ENCODE measurements at regions not wholly inside any gene's neighbourhood (a gene's known extent, or its start where the extent isn't known, plus 50 kb on each side); places are given as distances from the start of the nearest gene placed in this dataset.

- TF ChIP-seq CTCF (IDR thresholded peaks at IDR 0.05): no peak
- Histone ChIP-seq H3K9me3 (no peaks in the 10 kb centered on the region), H3K4me3 (ENCODE audit: low read depth in 1 of 2, low read length in 1 of 2) (no peak overlapping the region), H3K27me3 (peaks cover 41% of the 10 kb centered on the region), H3K36me3 (no peaks in the 10 kb centered on the region), H3K4me1 (ENCODE audit: control insufficient read depth in 1 of 2, insufficient read depth in 1 of 2, low read depth in 1 of 2, low read length in 1 of 2) (peaks cover 12 to 26% of the 10 kb centered on the region in 2 experiments), H3K27ac (no peak overlapping the region)
Measured at GRCh38 chr7:55305135-55305534, 60.0 kb upstream of the LANCL2 start.

DNA sequence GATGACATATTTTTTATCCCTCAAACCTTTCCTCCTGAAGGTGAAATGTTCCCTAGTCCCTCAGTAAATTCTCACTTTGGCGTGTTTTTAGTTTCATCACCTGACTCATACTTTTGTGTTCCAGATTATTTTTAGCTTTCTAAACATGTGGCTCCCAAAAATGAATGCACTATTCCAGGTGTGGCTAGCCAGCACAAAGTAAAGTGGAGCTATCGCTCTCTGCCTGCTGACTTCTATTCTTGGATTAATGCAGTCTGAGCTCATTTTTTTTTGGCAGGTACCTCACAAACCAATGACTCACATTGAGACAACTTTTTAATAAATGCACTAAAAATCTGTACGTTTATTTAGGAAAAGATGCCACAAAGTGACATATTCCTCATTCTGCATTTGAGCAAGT is 58.8 kb upstream of the LANCL2 start:
- Histone ChIP-seq H3K27me3 (peaks cover 32% of the 10 kb centered on the region), H3K9me3 (no peaks in the 10 kb centered on the region), H3K27ac (no peak overlapping the region), H3K4me1 (ENCODE audit: control insufficient read depth in 1 of 2, insufficient read depth in 1 of 2, low read depth in 1 of 2, low read length in 1 of 2) (peaks cover 12 to 26% of the 10 kb centered on the region in 2 experiments), H3K4me3 (ENCODE audit: low read depth in 1 of 2, low read length in 1 of 2) (no peak overlapping the region), H3K36me3 (no peaks in the 10 kb centered on the region)
- TF ChIP-seq CTCF (IDR thresholded peaks at IDR 0.05): no peak

- H3K27ac ChIP-seq: no peak overlapping the region
- peaks cover 24% of the 10 kb centered on the region for H3K27me3 ChIP-seq
- H3K9me3 ChIP-seq: no peaks in the 10 kb centered on the region
- no peaks in the 10 kb centered on the region for H3K36me3 ChIP-seq
- no peak for TF ChIP-seq CTCF (IDR thresholded peaks at IDR 0.05)
- peaks cover 13 to 28% of the 10 kb centered on the region in 2 experiments for H3K4me1 ChIP-seq (ENCODE audit: control insufficient read depth in 1 of 2, insufficient read depth in 1 of 2, low read depth in 1 of 2, low read length in 1 of 2)
- no peak overlapping the region for H3K4me3 ChIP-seq (ENCODE audit: low read depth in 1 of 2, low read length in 1 of 2)
Measured at GRCh38 chr7:55307123-55307916, 57.8 kb upstream of the LANCL2 start.

GRCh38 chr7:55308186-55308929 is 56.8 kb upstream of the LANCL2 start:
- H3K4me1 ChIP-seq (ENCODE audit: control insufficient read depth in 1 of 2, insufficient read depth in 1 of 2, low read depth in 1 of 2, low read length in 1 of 2): peaks cover 19 to 33% of the 10 kb centered on the region in 2 experiments
- TF ChIP-seq CTCF (IDR thresholded peaks at IDR 0.05): no peak
- H3K27ac ChIP-seq: no peak overlapping the region
- H3K36me3 ChIP-seq: no peaks in the 10 kb centered on the region
- H3K9me3 ChIP-seq: no peaks in the 10 kb centered on the region
- H3K27me3 ChIP-seq: peaks cover 14% of the 10 kb centered on the region
- no peak overlapping the region for H3K4me3 ChIP-seq (ENCODE audit: low read depth in 1 of 2, low read length in 1 of 2)

DNA sequence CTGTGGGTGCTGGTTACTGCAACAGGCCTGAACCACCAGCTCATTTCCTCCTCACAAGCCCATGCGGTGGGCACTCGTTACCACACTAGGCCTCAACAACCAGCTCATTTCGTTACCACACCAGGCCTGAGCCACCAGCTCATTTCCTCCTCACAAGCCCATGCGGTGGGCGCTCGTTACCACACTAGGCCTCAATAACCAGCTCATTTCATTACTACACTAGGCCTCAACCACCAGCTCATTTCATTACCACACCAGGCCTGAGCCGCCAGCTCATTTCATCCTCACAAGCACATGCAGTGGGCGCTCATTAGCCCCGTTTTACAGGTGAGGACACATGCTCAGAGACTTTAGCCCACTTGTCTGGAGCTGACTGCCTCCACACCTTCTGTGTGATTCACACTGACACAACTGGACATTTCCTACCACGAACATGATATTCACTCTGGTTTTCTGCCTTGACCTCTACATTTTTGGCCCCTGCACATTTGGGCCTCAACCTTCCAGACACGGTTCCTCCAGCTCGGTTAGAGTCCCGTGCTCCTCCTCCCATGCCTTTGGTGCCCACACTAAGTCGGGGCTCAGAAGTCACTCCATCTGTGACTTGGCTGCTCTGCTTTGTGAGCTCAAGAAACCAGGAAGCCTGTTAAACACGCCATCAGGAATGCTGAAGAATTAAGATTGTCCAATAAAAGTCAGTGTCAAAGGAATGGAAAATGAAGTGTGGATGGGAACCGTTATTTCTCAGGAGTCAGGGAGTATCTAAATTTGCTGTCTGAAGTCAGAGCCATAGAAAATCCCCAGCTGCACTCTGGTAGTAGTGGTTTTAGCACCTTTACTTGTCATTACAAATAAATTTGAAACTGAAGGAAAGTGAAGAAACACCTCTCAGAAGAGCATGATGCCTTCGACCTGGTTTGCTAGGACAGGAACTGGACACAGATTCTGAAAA is 55.8 kb upstream of the LANCL2 start:
- Histone ChIP-seq H3K36me3 (no peaks in the 10 kb centered on the region), H3K9me3 (no peaks in the 10 kb centered on the region), H3K4me1 (ENCODE audit: control insufficient read depth in 1 of 2, insufficient read depth in 1 of 2, low read depth in 1 of 2, low read length in 1 of 2) (peaks cover 19 to 33% of the 10 kb centered on the region in 2 experiments), H3K27me3 (peaks cover 10% of the 10 kb centered on the region), H3K4me3 (ENCODE audit: low read depth in 1 of 2, low read length in 1 of 2) (no peak overlapping the region), H3K27ac (no peak overlapping the region)
- no peak for TF ChIP-seq CTCF (IDR thresholded peaks at IDR 0.05)

Measured in neutrophil (primary cell).